ENCODE measurements at regions not wholly inside any gene's neighbourhood (a gene's known extent, or its start where the extent isn't known, plus 50 kb on each side); places are given as distances from the start of the nearest gene placed in this dataset.

- DNase-seq (ENCODE audit: unreplicated experiment), result peak; percentile 23
Observed at GRCh38 chr1:232718928-232719927, 86.0 kb upstream of the MAP10 start.

GRCh38 chr1:232722626-232723025 lies 82.6 kb upstream of the MAP10 start:
- peak; percentile 27 for DNase-seq (ENCODE audit: unreplicated experiment)
- H3K4me1 Mint-ChIP-seq (ENCODE audit: insufficient read depth, unreplicated experiment), result peaks cover 27% of the 10 kb centered on the region
- no TSS peak for BruUV-seq (replicated peaks)
- no peak overlapping the region for H3K4me3 Mint-ChIP-seq (ENCODE audit: unreplicated experiment)
- H3K27me3 Mint-ChIP-seq (ENCODE audit: insufficient read depth, unreplicated experiment), result no peaks in the 10 kb centered on the region
- ChIA-PET CTCF (interaction anchor here (1.6 to 3.0 kb wide), 2 partner anchors 12 to 14 kb away, joined by 4 to 12 read pairs; no protein-coding TSS in a partner anchor), POLR2A (interaction anchor here (1.5 to 4.9 kb wide), 2 partner anchors 15 to 45 kb away, joined by 3 to 57 read pairs; no protein-coding TSS in a partner anchor)
- H3K9me3 Mint-ChIP-seq (ENCODE audit: unreplicated experiment), result peaks cover 20% of the 10 kb centered on the region
- H3K36me3 Mint-ChIP-seq (ENCODE audit: insufficient read depth, unreplicated experiment), result peaks cover 7% of the 10 kb centered on the region
- no peak overlapping the region for H3K27ac Mint-ChIP-seq (ENCODE audit: low read depth, unreplicated experiment)
- no peak for TF ChIP-seq CTCF (IDR thresholded peaks at IDR 0.05; ENCODE audit: unreplicated experiment)
- intact Hi-C loops (cut with micrococcal nuclease), result no loop called here

More at GRCh38 chr1:232718928-232719927, 86.0 kb upstream of the MAP10 start:
- Mint-ChIP-seq H3K36me3 (ENCODE audit: insufficient read depth, unreplicated experiment) (no peaks in the 10 kb centered on the region), H3K4me3 (ENCODE audit: unreplicated experiment) (no peak overlapping the region), H3K9me3 (ENCODE audit: unreplicated experiment) (peaks cover 26% of the 10 kb centered on the region), H3K27ac (ENCODE audit: low read depth, unreplicated experiment) (peak overlapping the region; percentile 59), H3K27me3 (ENCODE audit: insufficient read depth, unreplicated experiment) (no peaks in the 10 kb centered on the region), H3K4me1 (ENCODE audit: insufficient read depth, unreplicated experiment) (peaks cover 13% of the 10 kb centered on the region)
- intact Hi-C loops (cut with micrococcal nuclease), result no loop called here
- TF ChIP-seq CTCF (IDR thresholded peaks at IDR 0.05; ENCODE audit: unreplicated experiment), result no peak
- BruUV-seq (replicated peaks), result TSS peak; percentile 77
- CTCF ChIA-PET, result no interaction called here
- POLR2A ChIA-PET, result interaction anchor here (1.0 to 4.9 kb wide), 4 partner anchors 12 to 83 kb away, joined by 3 to 57 read pairs (median 4); no protein-coding TSS in a partner anchor

GRCh38 chr1:232725305-232726047 lies 79.7 kb upstream of the MAP10 start:
- Mint-ChIP-seq H3K4me3 (ENCODE audit: unreplicated experiment) (no peak overlapping the region), H3K27me3 (ENCODE audit: insufficient read depth, unreplicated experiment) (no peaks in the 10 kb centered on the region), H3K36me3 (ENCODE audit: insufficient read depth, unreplicated experiment) (peaks cover 7% of the 10 kb centered on the region), H3K4me1 (ENCODE audit: insufficient read depth, unreplicated experiment) (peaks cover 20% of the 10 kb centered on the region), H3K27ac (ENCODE audit: low read depth, unreplicated experiment) (peak overlapping the region; percentile 5), H3K9me3 (ENCODE audit: unreplicated experiment) (peaks cover 8% of the 10 kb centered on the region)
- no TSS peak for BruUV-seq (replicated peaks)
- ChIA-PET CTCF (interaction anchor here (0.6 to 1.1 kb wide), 3 partner anchors 48 to 72 kb away, joined by 3 to 4 read pairs (median 3); no protein-coding TSS in a partner anchor), POLR2A (interaction anchor here (1.2 to 2.2 kb wide), 2 partner anchors 16 to 20 kb away, joined by 5 to 18 read pairs; no protein-coding TSS in a partner anchor)
- peak; percentile 29 for DNase-seq (ENCODE audit: unreplicated experiment)
- intact Hi-C loops (cut with micrococcal nuclease), result no loop called here
- TF ChIP-seq CTCF (IDR thresholded peaks at IDR 0.05; ENCODE audit: unreplicated experiment), result no peak

Data from MCF 10A (cell line).